Ecto neural progenitor cell (in vitro differentiated cells): ENCODE measurements at regions not wholly inside any gene's neighbourhood (a gene's known extent, or its start where the extent isn't known, plus 50 kb on each side); places are given as distances from the start of the nearest gene placed in this dataset.

ENCODE experiments used
- DNase-seq: peaks from one replicate; pipeline ENCODE4 v3.0.0-alpha.2; 2018; ENCODE audit warnings: low spot score

- no peak for DNase-seq
These were observed 327.0 kb upstream of the PLET1 start for GRCh38 chr11:112587664-112588063.

- peak; percentile 65 for DNase-seq
These were observed 327.6 kb upstream of the PLET1 start for GRCh38 chr11:112588252-112588694.

- no peak for DNase-seq
These were observed 328.5 kb upstream of the PLET1 start for GRCh38 chr11:112589155-112589554.

- DNase-seq, result peak; percentile 7
These were observed 330.1 kb upstream of the PLET1 start for GRCh38 chr11:112590764-112591163.

- DNase-seq, result no peak
These were observed 332.8 kb upstream of the PLET1 start for GRCh38 chr11:112593440-112593839.

DNA sequence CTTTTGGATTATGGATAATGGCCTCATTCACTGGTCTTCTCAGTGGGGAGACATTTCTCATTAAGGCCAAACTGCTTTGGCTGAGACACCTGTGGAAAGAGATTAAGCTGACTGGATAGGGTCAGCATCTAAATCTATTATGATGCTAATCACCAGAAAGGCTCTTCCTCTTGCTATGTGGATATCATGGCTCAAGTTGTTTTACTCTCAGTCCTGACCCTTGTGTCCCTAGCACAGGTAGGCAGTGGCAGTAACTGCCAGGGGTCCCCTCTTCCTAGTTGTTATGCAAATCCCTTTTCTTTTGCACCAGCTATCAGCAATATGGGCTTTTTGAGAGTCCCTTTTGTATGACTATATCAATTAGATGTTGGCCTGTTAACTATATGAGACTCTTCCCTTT, 335.7 kb upstream of the PLET1 start:
- no peak for DNase-seq

- no peak for DNase-seq
These were observed 336.7 kb upstream of the PLET1 start for GRCh38 chr11:112597286-112597790.

DNA sequence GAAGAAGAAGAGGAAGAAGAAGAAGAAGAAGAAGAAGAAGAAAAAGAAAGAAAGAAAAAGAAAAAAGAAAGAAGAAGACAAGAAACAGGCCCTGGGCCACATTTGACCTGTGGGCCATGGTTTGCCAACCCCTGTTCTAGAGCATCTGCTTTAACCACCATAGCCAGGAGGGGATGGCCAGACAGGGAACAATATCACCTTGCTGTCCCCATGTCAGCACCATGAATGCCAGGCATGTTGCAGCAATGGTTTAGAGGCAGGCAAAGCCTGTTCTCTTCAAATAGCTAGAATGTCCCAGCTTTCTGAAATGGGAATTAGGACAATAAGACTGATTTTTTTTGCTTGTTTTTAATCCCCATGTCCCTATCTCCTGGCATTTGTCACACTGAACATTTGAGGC, 338.6 kb upstream of the PLET1 start:
- DNase-seq, result no peak

DNA sequence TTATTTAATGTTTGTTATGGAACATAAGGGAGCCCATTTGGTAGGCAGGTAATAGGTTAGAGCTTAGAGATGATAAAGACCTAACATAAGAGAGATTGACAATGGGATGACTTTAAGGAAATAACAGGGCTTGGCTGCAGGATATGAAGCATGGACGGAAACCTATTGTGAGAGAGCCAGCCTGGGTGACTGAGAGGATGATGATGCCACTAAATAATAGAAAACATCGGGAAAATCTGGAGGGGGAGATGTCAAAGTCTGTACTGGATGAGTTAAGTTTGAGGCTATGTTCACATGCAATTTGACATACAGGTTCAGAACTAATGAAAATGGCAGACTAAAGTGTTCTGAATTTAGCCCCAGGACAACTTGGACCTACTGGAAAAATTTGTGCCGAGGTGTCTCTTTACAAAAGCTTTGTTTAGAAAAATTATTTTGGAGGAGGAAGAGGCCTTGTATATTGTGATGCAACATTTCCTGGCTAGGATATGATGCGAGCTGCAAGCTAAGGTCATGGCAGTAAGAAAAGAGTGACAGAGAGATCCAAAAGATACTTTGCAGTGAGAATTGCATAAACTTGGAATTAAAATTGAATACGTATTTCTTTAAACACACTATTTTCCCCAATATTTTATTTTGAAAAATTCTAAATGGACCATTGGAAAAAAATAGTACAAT, 339.3 kb upstream of the PLET1 start:
- DNase-seq, result no peak

- DNase-seq, result no peak
These were observed 344.5 kb upstream of the PLET1 start for GRCh38 chr11:112605093-112605666.

DNA sequence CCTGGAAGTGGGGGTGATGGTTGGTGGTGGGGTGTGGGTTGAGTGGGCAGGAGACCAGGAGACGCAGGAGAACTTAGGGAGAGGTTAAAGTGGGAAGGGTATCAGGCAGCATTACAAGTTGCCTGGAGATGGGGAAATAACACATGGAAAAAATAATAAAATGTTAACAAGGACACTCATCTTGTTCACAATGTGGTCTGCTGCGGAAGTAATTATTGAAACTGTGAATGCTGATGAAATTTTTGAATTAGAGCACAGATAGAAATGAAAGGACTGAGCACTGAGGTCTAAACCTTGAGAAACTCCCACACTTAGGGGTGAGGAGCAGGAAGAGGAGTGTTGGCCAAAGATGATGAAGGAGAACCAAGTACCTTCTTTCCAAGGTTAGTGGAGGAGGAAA, 346.0 kb upstream of the PLET1 start:
- DNase-seq, result no peak

- DNase-seq, result no peak
These were observed 347.8 kb upstream of the PLET1 start for GRCh38 chr11:112608509-112608908.

GRCh38 chr11:112610494-112610893, 349.8 kb upstream of the PLET1 start:
- DNase-seq, result no peak

DNA sequence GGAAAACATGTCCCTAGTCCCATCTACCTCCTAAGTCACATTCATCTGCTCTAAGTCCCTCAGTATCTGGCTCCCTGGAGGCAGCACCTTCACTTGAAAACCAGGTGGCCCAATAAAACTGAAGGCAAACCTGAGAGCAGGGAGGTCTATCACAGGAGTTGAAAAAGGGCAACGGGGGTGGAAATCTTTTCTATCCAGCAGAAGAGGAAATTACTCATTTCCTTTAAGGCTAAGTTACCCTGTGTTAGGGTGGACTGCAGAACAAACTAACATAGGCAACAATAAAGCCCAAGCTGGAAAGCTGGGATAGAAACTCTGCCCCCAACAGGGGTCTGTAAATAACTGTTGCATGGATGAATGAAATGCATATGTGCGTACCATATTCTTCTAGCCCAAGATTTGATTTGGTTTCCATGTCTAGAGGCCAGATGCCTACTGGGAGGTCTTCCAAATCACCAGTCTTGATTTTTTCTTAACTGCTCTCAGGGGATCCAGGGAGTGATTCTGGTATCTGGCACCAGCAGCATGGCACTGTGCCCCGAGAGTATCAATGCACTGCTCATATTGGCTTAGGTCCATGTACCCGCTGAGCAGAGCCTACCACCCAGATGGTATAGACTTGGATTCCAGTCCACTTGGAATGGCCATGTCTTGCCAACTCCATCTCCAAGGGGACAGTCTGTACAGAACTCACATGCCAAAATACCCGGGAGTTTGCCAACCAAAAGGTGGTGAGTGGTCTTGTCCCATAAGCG, 350.0 kb upstream of the NCAM1 start:
- no peak for DNase-seq

DNA sequence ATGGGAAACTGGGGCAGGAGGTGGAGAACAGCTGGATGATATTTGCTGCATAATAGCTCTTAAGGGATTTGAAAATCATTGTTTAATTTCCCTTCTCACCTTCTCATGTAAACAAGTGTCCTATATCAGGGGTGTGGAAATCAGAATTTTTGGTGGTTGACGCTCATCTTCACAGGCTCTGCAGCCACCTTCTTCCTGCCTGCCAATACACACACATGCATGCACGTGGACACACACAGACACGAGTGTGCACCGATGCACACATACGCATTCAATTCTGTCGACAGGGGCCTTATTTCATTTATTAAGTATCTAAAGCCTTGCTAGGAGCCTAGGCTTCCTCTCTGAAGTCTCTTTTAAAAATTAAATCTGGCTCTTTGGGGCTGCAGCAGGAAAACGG, 349.4 kb upstream of the NCAM1 start:
- no peak for DNase-seq

DNA sequence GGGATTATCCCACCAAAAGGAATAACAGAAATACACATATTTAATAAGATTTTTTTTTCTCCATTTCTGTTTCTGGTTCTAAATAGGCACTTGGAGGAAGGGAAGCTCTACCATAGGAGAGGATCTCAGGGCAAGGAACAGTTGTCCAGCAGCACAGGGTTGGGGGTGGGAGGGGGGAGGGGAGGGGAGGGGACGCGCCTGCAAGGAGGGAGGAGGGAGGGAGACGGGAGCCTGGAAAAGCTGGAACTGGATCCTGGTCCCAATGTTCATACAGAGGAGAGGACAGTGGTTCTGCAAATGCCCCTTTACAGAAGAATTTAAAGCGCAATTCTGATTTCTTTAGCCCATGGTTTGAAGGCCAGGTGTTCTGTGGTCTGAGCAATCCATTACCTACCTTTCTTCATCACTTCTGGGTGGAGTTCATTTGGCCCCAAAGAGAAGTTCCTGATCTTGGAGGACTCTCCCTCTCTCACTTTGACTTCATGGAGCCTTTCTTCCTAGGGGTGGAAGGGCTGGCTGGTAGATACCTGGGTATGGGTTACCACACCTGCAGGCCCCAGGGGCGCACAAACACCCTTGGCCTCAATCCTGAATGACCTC, 348.9 kb upstream of the NCAM1 start:
- DNase-seq, result peak; percentile 66

GRCh38 chr11:112613051-112613972, 347.9 kb upstream of the NCAM1 start:
- no peak for DNase-seq

- no peak for DNase-seq
These were observed 346.6 kb upstream of the NCAM1 start for GRCh38 chr11:112614605-112615004.

- no peak for DNase-seq
These were observed 346.0 kb upstream of the NCAM1 start for GRCh38 chr11:112615238-112615637.

DNA sequence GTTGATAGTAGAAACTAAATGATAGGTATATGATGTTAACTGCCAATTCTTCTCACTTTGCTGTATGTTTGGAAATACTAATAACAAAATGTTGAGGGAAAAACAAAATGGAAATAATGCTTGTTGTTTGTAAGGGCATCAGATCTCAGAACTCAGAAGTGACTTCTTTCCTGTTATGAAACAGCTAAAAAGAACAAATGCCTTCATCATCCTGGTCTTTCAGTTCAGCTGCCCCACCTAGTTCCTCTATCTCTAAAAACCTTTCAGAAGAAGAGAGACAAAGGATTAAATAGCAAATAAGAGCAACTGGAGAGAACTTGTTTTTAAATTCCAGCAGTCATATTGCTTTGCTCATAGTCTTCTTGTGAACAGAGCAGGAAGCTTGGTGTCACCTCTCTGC, 345.3 kb upstream of the NCAM1 start:
- no peak for DNase-seq

GRCh38 chr11:112616327-112617097, 344.7 kb upstream of the NCAM1 start:
- no peak for DNase-seq
